ENCODE measurements at regions not wholly inside any gene's neighbourhood (a gene's known extent, or its start where the extent isn't known, plus 50 kb on each side); places are given as distances from the start of the nearest gene placed in this dataset.

GRCh38 chr5:68757626-68758212 is 336.1 kb upstream of the SLC30A5 start:
- no peak for DNase-seq

GRCh38 chr5:68759593-68759992 is 334.2 kb upstream of the SLC30A5 start:
- no peak for DNase-seq

- no peak for DNase-seq
Observed at GRCh38 chr5:68762201-68762600, 331.6 kb upstream of the SLC30A5 start.

- no peak for DNase-seq
Observed at GRCh38 chr5:68766952-68767464, 326.8 kb upstream of the SLC30A5 start.

GRCh38 chr5:68770551-68770950 is 323.3 kb upstream of the SLC30A5 start:
- no peak for DNase-seq

DNA sequence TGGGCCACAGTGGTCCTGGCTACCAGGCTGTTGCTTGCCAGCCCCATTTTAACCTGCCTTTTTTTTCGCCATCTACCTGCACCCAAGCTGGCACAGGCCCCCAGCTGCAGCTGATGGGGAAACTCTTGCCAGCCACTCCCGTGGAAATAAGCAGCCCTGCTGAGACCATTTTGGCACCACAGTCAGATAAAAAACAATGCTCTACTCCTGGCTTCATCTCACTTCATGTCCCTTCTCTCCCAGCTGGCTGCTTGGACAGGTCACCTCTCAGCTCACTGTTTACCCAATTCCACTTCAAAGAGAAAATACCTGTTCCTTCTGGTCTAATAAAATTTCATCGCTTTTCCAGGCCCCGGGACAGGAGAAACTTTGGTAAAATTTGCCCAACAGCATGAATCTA is 322.6 kb upstream of the SLC30A5 start:
- no peak for DNase-seq

DNA sequence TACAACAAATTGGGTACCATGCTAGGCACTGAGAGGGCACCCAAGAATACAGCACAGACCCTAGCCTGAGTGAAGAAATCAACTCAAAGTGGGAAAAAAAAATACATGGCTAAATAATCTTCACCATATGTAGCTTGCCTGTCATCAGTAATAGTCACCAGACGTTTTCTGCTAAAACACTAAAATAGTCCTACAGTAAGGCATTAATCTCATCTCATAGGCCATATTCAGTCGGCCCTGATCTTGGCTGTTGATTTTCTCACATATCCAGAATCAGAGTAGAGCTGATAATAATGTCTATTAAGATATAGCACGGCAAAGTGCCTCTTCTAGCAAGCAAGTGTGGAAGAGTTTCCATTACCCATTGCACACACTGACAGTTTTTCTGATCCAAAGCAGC is 322.1 kb upstream of the SLC30A5 start:
- no peak for DNase-seq

- DNase-seq, result no peak
Observed at GRCh38 chr5:68776381-68776780, 317.4 kb upstream of the SLC30A5 start.

DNA sequence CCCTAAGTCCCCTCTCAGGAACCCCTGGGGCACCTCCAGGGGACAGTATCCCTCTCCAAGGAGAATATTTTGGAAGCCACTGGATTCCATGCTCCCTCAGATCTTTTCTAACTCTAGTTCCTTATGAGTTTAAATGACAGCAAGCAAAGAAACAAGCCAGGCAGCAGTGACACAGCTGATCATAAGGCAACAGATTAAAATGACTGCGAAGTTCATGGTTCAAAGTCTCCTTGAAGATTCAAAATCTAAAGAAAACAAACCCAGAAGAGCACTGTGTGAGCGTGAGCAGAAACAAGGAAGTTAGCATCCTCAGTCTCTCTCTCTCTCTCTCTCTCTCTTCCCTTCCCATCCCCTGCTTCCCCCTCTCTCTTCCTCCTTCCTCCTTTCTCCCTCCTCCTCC is 316.7 kb upstream of the SLC30A5 start:
- no peak for DNase-seq

DNA sequence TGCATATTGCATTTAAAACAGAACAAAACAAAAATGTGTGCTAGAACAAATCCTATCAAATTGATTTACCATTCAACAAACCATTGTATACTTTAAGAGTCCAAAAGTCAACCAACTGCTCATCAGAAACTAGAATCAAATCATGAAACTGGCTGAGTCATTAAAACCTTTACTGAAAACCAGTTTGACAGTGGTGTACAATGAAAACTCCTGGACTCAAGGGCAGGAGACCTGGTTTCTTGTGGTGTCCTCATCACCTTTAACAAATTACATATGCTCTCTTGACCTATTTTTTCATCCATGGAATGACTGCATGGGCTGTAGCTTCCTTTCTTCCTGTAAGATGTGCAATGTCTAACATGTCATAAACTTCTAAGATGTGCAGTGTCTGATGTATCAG is 315.3 kb upstream of the SLC30A5 start:
- no peak for DNase-seq

- no peak for DNase-seq
Observed at GRCh38 chr5:68780299-68780955, 313.4 kb upstream of the SLC30A5 start.

DNA sequence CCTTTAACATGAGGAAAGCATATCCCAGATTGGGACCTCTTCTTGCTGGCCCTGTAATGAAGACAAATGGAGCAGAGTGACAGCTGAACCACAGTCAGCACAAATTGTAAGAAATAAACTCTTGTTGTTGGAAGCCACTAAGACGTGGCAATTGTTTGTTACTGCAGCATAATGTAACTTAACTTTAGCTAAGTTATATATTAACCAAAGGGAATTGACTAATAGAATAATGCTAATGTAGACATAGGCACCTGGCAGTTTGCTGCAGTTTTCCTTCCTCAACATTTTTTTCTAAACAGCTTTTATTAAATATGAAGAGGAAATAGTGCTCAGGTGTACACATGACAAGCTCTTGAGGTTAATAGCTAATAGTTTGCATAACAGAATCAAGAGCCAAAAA is 300.7 kb upstream of the SLC30A5 start:
- DNase-seq, result no peak

GRCh38 chr5:68793993-68794392 is 299.8 kb upstream of the SLC30A5 start:
- no peak for DNase-seq

DNA sequence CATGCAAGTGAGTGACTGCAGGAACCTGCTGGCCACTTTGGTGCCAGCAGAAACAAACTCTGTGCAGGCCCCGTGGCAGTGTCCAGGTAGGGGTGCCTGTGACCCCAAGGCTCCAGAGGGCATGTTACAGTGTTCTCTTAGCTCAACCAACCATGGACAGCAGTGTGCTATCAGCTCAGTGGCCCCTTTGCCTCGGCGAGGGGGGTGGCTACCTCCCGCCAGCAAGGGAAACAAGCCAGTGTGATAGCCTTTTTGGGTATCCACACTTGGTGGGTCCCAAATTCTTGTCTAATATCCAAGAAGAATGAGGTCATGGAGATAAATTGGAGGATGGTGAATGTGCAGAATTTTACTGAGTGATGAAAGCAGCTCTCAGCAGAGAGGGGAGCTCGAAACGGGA is 298.6 kb upstream of the SLC30A5 start:
- DNase-seq, result no peak

DNA sequence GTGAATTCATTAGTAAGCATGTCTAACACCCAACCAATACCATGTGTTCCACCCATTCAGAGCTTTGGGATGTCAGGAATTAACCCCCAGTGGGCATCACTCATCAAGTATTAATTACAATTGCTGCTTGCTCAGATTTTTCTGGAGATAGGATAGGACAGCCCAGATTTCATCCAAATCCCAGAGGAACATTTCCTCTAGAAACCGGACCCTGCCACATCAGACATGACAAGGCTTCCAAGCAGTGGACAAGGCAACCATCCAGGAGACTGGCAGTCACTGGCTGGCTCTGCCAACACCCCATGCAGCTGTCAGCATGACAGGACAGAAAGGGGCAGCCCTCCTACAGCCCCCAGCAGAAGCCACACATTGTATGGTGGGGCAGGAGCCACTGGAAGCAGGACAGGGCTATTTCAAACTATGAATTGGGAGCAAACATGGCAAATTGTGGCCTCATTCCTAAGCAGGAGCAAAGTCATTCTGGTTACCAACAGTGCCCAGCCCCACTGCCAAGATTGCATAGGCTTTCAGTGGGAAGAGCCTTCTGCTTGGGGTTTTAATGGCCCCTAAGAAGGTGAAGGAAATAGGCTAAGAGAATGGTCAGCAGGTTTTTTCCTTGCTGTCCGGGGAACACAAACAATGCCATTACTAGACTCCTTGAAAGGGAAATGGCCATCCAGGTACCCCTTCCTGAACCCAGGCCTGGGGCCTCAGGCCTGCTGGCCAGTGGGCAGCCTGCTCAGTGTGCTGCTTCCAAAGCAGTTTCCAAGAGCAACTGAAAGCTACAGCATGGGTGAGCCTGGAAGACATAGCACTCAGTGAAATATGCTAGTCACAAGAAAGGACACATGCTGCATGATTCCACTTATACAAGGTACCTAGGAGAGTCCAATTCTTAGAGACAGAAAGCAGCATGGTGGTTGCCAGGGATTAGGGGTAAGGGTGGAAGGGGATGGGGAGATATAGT is 294.7 kb upstream of the SLC30A5 start:
- no peak for DNase-seq

DNA sequence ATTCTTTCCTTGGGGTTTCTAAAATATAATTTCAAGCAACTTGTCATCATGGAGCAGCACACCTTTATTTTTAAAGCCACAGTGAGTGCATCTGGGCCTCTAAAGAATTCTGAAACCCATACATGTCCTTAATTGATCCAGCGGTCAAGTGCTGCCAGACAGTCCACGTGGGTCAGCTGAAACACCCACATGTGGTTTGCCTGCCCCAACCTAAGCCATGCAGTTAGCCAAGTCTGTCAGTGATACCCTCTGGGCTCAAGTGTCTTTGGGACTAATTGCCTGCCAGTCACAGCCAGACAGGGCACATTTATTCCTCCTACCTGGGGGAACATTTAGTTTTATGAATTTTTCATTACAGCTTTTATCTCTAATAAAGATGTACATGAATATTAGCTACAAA is 291.4 kb upstream of the SLC30A5 start:
- DNase-seq, result no peak

DNA sequence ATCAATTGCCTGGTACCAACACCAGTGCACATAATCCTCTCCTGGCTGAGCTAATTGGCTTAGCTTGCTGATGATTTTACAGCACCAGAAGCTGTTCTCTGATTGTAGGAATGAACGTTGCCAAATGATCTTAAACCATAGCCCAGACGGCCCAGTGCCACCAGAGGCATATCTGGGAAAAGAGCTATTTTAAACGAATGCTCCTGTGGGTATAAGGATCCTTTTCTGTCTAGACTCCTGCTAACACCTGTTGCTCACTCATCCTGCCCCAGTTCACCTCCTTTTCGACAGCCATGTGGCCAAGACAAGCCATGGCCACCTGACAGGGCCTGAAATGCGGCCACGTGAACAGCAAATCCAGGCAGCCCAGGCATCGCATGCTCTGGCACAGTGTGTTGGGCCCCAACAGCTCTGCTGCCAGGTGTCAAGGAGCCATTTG is 289.9 kb upstream of the SLC30A5 start:
- no peak for DNase-seq

DNA sequence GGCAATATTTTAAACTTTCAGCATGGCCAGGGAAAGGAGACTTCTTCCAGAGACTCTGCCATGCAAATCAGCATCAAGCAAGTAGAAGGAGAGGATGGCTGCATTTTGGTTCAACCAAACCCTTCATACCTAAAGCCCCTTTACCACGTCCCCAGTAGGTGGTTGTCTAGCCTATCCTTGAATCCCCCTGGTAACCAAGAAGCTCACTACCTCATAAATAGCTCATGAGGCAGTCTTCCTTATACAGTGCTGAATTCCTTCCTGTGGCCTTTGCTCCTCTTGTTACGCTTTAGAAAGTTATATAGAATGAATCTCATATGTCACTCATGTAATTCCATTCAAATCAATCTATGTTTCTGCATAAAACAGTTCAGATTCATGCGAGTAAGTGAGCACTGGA is 289.5 kb upstream of the SLC30A5 start:
- DNase-seq, result no peak

DNA sequence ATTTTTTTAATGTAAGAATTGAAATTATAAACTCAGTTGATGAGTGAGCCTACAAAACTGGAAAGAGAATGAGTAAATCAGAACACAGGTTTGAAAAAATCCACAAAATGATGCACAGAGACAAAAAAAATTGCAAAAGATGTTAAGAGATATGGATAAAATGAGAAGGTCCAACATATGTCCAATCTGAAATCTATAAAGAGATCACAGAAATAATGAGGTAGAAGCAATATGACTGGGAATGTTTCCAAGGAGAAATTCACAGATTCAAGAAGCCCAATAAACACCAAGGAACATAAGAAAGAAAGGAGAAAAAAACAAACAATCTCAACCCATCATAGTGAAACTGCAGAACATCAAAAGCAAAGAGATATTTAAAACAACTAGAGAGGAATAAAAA is 288.4 kb upstream of the SLC30A5 start:
- no peak for DNase-seq

GRCh38 chr5:68817632-68818031 is 276.2 kb upstream of the SLC30A5 start:
- DNase-seq, result no peak

GRCh38 chr5:68818057-68818695 is 275.6 kb upstream of the SLC30A5 start:
- DNase-seq, result no peak

- DNase-seq, result no peak
Observed at GRCh38 chr5:68818870-68819269, 274.9 kb upstream of the SLC30A5 start.

DNA sequence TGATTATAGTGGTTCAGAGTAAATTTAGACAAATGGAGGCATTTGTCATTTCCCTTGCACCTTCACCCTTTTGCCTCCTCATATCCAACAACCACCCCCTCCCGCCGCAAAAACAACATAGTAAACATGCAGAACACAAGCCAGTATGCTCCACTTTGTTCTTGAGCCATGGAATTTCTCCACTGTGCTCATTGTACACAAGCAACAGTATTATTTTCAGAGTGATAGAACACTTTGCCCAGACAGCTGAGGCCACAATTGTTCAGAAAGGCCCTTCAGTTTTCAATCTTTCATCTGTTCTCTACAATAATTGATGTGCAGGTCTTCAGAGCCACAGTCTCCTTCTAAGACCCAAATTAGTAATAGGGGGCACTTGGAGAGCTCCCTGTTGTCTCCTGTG is 272.8 kb upstream of the SLC30A5 start:
- DNase-seq, result no peak

Data from CD4-positive, alpha-beta T cell treated with Interleukin-10 for 1 hour (primary cell).